ENCODE measurements at regions not wholly inside any gene's neighbourhood (a gene's known extent, or its start where the extent isn't known, plus 50 kb on each side); places are given as distances from the start of the nearest gene placed in this dataset.
"Not testable (repeated sequence)": the region's sequence is repeated elsewhere in the genome, so short reads cannot be mapped to it uniquely, and the experiment has no call there.

DNA sequence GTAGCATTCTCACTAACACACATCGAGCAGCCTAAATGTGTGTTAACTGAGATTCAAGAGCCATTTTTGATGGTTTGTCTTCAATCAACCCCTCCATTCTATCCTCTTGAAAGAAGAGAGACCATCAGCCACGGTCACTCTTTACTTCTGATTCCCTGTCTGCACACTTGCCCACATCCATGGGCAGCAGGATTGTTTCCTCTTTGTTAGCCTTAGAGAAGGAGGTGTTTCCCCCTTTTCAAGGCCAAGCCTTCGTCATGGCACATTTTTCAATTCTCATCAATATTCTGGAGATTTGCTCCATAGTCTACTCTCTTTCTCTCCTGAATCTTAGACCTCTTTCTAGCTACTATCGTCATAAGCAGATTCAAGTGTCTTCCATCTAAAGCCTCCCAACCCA is 522.4 kb upstream of the NAALADL2 start:
- no peak for DNase-seq (ENCODE audit: low spot score)
- in situ Hi-C loops (cut with HindIII; ENCODE audit: low sequenced_read_pairs) = no loop called here

DNA sequence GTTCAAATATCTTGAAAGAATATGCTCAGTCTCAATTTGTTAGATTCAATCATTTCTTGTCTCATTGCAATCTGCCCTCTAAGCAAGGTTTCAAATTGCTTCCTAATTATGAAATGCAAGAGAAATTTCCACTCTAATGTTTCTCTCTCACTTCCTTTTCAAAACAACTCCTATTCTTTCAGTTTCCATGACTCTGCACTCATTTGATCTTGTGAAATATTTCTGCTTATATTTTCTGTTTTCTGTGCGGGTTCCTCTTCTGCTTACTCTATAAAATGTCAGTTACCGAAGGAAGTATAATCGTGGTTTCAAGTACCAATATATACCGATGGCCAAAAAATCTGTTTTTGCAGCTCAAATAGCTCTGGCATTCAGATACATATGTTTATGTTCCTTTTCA is 521.9 kb upstream of the NAALADL2 start:
- no peak for DNase-seq (ENCODE audit: low spot score)
- in situ Hi-C loops (cut with HindIII; ENCODE audit: low sequenced_read_pairs) = no loop called here

DNA sequence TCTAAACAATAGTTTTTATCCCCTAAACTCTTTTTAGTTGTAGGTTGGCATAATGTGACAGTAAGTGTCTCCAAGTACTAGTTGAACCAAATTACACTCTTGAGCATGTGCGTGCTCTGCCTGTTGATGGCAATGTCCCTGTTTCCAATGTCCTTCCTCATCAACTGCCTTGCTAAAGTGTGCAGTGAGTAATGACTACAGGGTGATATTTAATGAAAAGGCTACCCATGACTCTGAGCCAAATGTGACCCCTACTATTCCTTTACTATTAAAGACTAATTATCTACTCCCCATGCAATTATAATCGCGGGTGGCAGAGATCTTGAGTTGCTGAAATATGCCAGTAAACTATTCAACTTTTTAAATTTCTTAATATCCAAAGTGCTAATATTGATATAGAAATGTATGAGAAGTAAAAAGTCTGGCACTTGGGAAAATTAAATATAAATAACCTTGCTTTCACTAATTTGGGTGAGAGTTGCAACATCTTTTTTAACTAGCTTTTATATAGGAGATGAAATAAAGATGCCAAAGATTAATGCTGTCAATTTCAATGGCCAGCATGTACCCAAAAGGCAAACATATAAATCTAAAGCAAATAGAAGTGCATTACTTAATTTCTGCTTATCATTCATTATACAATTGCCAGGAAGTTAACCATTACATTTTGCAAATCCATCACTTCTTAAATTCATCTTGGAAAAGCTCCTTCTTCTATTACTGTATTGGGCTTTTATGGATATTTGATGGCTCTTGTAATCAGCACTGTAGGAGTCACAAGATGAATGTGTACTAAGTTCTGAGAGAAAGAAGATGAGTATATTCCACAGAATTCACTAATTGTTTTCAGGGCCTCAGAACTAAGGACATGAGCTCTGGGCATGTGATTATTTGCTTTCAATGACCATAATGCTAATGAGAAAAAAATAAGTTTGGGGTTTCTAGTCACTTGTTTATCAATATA is 518.2 kb upstream of the NAALADL2 start:
- in situ Hi-C loops (cut with HindIII; ENCODE audit: low sequenced_read_pairs) = no loop called here
- DNase-seq (ENCODE audit: low spot score) = no peak

DNA sequence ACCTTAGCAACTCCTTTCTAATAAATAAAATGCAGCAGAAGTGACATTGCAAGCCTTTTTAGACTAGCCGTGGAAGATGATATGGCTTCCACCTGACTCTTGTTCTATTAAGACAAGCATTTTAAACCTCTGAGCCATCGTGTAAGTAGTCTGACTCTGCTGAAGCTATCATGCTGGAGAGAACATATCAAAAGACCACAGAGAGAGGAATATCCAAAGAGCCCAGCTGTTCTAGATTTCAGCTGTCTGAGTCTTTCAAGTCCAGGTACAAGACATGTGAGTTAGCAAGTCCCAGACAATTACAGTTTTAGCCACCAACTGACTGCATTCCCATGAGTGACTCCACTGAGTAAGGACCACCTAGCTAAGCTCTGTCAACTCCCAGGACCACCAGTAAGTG is 517.0 kb upstream of the NAALADL2 start:
- in situ Hi-C loops (cut with HindIII; ENCODE audit: low sequenced_read_pairs) = no loop called here
- no peak for DNase-seq (ENCODE audit: low spot score)

DNA sequence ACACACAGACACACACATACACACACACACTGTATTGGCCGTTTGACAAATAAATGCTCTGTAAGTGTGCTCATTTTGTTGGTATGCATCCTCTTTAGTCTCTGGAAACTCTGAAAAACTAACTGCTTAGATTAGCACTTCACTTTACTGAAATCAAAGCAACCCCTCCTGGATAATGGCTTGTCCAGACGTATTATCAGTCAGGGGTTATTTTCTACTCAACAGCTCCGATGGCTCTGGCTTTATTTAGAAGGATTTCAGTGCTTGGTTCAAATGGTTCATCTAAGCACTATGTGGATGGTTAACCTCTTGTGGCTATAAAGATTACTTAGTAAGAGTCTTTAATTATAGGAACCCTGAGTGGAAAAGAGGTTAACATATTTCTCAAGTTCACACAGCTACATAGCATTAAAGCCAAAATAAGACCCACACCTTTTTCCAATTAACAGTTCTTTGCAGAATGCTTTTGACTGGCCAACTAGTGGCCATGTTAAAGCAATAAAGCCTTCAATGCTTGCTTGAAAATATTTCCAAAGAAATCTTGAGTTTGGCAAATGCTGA is 516.1 kb upstream of the NAALADL2 start:
- in situ Hi-C loops (cut with HindIII; ENCODE audit: low sequenced_read_pairs) = no loop called here
- peak; percentile 18 for DNase-seq (ENCODE audit: low spot score)

DNA sequence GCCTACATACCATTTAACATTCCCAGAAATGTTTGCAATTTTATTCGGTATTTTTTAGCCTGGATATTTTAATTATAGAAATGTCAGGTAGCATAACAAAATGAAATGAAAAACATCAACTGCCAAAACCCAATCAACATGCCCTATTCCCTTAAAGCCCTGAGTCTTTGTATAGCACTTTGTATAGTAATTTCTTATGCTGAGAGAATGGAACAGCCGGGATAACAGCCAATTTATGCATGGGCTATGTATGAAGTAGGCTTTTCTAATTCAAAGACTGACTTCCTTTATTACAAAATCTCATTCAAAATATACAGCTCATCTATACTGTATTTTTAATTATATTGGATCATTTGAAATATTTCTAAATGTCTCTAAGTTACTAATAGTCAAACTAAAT is 513.0 kb upstream of the NAALADL2 start:
- in situ Hi-C loops (cut with HindIII; ENCODE audit: low sequenced_read_pairs) = no loop called here

DNA sequence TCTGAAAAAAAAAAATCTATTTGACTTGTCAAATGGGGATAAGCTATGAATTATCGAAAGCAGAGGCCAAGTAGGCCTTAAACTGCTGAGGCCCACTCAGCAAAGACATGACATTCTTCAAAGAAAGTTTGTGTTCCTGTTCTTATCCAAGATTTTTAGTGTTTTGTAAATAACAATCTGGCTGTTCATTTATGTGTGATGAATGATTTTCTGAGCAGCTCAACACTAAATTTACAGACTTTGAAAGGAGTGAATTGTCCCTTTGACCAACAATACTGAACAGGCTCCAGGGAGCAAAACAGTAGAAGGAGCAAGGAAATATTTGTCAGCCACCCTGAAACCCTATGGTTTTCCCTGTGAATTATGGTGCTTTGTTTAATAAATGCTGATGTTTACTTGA is 512.6 kb upstream of the NAALADL2 start:
- in situ Hi-C loops (cut with HindIII; ENCODE audit: low sequenced_read_pairs) = no loop called here

More for the DNA sequence above, 513.0 kb upstream of the NAALADL2 start:
- no peak for DNase-seq (ENCODE audit: low spot score)

DNA sequence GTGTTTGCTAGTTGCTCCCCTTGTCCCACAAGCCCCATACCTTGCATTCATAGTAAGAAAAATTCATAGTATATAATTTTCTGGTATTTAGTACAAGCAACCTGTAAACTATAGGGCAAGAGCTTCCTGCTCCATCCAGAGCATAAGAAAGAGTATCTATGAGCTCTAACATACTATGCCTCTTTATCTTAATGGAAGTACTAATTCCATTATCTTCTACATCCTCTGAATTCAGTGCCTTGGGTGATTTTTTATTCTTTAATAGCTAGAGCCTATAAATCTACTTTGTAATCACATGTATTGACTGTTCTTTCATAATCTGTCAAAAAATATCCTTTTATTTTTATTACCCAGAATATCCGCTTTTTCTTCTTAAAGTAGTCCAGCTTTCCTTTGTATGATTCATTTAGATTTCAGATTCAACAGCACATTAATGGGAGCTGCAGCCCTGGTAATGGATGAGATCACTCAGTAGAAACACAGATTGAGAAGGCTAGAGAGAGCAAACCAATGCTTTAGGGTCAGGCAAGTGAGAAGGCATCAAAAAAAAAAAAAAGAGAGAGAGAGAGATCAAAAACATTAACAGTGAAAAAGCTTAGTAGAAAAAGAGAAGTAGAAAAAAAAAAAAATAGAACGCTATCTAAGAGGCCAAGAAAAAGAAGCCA is 511.5 kb upstream of the NAALADL2 start:
- DNase-seq (ENCODE audit: low spot score) = no peak
- in situ Hi-C loops (cut with HindIII; ENCODE audit: low sequenced_read_pairs) = no loop called here

More for the DNA sequence above, 512.6 kb upstream of the NAALADL2 start:
- no peak for DNase-seq (ENCODE audit: low spot score)

DNA sequence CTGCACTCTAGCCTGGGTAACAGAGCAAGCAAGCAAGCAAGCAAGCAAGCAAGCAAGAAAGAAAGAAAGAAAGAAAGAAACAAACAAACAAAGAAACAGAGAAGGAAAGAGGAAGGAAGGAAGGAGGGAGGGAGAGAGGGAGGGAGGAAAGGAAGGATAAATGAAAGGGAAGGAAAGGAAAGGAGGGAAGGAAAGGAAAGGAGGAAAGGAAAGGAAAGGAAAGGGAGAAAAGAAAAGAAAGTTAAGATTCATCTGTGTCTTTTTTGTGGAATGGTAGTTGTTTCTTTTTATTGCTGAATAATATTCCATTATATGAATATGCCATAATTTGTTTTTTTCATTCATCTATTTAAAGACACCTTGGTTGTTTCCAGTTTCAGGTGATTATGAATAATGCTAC is 506.9 kb upstream of the NAALADL2 start:
- no peak for DNase-seq (ENCODE audit: low spot score)
- in situ Hi-C loops (cut with HindIII; ENCODE audit: low sequenced_read_pairs) = no loop called here

DNA sequence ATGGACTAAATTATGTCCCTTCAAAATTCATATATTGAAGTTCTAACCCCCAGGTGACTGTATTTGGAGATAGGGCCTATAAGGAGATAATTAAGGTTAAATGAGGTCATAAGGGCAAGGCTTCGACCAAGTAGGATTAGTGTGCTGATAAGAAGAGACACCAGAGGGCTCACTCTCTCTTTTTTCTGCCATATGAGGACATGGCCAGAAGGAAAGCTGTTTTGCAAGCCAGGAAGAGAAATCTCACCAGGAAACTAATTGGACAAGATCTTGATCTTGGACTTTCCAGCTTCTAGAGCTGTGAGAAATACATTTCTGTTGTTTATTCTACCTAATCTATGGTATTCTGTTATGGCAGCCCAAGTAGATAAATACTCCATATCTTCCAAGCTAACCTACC is 503.6 kb upstream of the NAALADL2 start:
- DNase-seq (ENCODE audit: low spot score) = peak; percentile 18
- in situ Hi-C loops (cut with HindIII; ENCODE audit: low sequenced_read_pairs) = no loop called here

DNA sequence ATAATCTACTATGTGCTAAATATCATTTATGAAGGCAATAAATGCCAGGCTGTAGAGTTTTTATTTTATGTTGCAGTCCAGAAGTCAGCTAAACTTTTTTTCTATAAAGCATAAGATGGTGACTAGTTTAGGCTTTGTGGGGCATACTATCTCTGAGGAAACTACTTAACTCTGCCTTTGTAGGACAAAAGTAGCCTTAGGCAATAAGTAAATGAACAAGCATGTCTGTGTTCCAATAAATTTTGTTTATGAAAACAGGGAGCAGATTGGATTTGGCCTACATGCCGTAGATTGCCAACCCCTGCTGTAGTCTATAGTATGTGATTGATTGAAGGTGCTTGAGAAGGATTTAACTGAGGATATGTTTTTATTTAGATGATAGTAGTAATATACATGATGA is 502.5 kb upstream of the NAALADL2 start:
- in situ Hi-C loops (cut with HindIII; ENCODE audit: low sequenced_read_pairs) = no loop called here

DNA sequence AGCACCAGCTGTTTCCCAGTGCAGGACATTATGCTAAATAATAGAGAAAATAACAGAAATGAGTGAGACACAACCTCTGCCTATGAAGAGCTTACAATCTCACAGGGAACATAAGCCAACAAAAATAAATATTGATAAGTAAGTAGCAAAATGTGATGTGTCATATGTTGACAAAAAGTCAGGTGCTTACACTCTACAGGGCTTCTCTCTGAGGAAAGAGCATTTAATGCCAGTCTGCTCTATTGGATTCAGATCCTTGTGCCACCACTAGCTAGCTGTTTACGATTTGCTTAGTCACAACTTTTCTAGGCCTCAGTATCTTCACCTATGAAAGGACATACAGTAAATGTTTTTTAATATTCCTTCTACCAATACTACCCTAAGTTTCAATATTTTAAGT is 500.9 kb upstream of the NAALADL2 start:
- in situ Hi-C loops (cut with HindIII; ENCODE audit: low sequenced_read_pairs) = no loop called here

More for the DNA sequence above, 502.5 kb upstream of the NAALADL2 start:
- DNase-seq (ENCODE audit: low spot score) = no peak

DNA sequence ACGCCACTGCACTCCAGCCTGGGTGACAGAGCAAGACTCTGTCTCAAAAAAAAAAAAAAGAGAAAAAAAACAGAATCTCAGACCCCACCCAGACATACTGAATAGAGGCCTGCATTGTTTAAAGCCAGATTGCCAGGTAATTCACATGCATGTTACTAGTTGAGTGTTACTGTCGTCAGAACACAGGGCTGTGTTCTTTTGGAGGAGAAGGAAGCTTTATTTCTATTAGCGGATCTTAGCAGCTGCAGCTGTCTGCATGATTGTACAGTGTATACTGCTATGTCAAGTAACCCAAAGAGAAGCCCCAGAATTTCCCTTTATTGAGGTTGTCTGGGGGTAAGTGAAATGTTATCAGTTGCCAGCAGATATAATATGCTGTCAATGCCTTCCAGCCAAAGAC is 496.6 kb upstream of the NAALADL2 start:
- no peak for DNase-seq (ENCODE audit: low spot score)
- in situ Hi-C loops (cut with HindIII; ENCODE audit: low sequenced_read_pairs) = no loop called here

More for the DNA sequence above, 500.9 kb upstream of the NAALADL2 start:
- no peak for DNase-seq (ENCODE audit: low spot score)

DNA sequence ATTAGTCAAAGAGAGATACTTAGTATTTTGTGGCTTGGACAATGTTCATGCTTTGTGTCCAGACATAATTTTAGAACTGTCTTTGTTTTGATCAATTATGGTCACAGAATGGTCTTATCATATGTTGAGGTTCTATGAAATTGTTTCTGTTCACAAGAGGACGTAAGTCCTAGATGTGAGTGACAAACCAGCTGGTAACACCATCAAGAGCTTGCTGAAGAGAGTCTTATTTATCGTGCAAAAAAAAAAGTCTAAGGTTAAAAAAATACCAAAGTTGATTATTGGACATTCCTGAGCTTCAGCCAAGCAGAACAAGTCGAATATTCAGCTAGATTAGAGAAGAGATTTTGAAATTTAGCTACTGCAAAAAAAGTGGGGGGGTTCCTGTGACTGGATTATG is 495.9 kb upstream of the NAALADL2 start:
- DNase-seq (ENCODE audit: low spot score) = no peak
- in situ Hi-C loops (cut with HindIII; ENCODE audit: low sequenced_read_pairs) = no loop called here

DNA sequence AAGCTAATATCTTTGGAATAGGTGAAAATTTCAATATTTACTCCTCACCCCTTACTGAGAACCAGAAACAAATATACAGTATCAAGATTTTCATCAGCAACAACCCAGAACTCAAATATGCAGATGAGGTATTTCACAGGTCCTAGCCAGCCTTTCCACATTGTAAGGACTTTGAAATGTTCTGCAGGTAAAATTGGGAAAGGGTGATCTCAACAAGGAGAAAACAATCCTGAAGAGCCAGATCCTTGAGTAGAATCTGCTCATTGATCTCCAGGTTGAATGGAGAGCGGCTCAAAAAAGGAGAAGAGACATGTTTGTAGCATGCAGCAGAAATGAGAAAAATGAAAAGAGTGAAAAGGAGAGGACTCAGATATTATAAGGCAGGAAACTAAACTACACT is 493.3 kb upstream of the NAALADL2 start:
- DNase-seq (ENCODE audit: low spot score) = no peak
- in situ Hi-C loops (cut with HindIII; ENCODE audit: low sequenced_read_pairs) = no loop called here

DNA sequence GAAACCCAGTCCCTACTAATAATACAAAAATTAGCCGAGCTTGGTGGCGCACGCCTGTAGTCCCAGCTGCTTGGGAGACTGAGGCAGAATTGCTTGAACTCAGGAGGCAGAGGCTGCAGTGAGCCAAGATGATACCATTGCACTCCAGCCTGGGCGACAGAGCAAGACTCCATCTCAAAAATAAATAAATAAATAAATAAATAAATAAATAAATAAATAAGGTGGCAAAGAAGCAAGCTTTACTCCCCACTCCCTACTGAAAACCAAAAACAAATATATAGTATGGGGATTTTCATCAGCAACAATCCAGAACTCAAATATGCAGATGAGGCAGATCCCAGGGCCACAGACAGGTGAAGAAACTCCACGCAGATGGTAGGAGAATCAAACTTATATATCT is 492.2 kb upstream of the NAALADL2 start:
- in situ Hi-C loops (cut with HindIII; ENCODE audit: low sequenced_read_pairs); DNase-seq (ENCODE audit: low spot score): not testable (repeated sequence)

DNA sequence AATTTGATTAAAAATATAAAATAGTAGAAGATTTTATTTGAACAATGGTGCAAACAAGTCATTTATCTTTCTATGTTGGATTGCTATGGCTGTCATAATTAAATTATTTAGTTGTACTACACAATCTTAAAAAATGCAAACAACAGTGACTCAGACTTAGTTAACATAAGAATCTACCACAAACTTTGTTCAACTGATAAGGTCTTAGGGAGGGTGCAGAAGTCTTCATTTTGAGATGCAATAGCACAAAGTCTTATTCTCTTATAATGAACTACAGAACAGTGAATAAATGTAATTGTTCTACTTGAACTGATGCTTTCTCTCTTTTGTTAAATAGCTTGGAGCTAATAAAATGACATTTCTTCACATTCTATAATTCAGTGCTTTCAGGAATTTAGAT is 482.8 kb upstream of the NAALADL2 start:
- no peak for DNase-seq (ENCODE audit: low spot score)
- in situ Hi-C loops (cut with HindIII; ENCODE audit: low sequenced_read_pairs) = no loop called here

DNA sequence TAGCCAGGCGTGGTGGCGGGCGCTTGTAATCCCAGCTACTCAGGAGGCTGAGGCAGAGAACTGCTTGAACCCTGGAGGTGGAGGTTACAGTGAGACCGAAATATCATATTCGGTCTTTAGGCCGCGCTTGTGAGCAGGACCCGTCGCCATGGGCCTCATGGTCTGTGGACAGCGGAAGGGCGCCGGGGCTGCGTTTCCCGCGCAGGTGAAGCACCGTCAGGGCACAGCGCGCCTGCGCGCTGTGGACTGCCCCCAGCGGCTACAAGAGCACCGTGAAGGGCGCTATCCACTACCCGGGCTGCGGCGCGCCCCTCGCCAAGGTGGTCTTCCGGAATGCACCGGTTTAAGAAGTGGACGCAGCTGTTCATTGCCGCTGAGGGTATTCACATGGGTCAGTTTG is 482.0 kb upstream of the NAALADL2 start:
- in situ Hi-C loops (cut with HindIII; ENCODE audit: low sequenced_read_pairs) = no loop called here
- DNase-seq (ENCODE audit: low spot score) = no peak

DNA sequence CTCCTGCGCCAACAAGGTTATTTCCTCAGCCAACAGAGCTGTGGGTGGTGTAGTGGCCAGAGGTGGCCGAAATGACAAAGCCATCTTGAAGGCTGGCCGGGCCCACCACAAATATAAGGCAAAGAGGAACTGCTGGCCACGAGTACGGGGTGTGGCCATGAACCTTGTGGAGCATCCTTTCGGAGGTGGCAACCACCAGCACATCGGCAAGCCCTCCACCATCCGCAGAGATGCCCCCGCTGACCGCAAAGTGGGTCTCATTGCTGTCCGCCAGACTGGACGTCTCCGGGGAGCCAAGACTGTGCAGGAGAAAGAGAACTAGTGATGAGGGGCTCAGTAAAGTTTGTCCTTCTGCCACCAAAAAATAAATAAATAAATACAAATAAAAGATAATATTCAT is 481.4 kb upstream of the NAALADL2 start:
- in situ Hi-C loops (cut with HindIII; ENCODE audit: low sequenced_read_pairs) = no loop called here
- DNase-seq (ENCODE audit: low spot score) = no peak

DNA sequence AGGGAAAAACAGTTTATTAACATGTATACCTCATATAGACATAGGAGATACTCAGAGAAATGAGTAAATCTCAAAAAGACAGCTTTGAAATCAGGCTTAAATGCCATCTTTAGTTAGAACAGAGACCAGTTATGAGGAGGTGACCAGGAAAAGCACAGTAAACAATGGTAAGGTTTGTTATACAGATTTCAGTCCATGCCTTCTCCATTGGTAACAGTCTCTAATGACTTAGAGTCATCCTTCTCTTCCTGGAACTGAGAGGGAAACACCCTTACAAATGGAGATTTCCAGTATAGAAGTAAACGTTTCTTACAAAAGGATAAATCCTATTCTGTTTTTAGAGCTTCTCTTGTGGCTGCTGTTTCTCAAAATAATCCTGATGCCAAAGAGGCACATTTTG is 476.3 kb upstream of the NAALADL2 start:
- in situ Hi-C loops (cut with HindIII; ENCODE audit: low sequenced_read_pairs) = no loop called here
- no peak for DNase-seq (ENCODE audit: low spot score)
